ENCODE measurements at regions not wholly inside any gene's neighbourhood (a gene's known extent, or its start where the extent isn't known, plus 50 kb on each side); places are given as distances from the start of the nearest gene placed in this dataset.
A peak's percentile ranks its signal among the peaks of the same experiment; 100 is the strongest.

GRCh38 chr3:177448987-177449359, 251.7 kb upstream of the TBL1XR1 start:
- H3K79me2 ChIP-seq (ENCODE audit: insufficient read depth, low read length) = no peaks in the 10 kb centered on the region
- H2AFZ ChIP-seq (ENCODE audit: low read length) = peak overlapping the region; percentile 36; the same call in 1 of the 2 replicates
- H3K27me3 ChIP-seq (ENCODE audit: insufficient read depth, low read length, poor library complexity, severe bottlenecking) = no peaks in the 10 kb centered on the region
- no peaks in the 10 kb centered on the region for H3K9me3 ChIP-seq (ENCODE audit: insufficient read depth, low read depth, low read length)
- peak overlapping the region; percentile 45 for H3K9ac ChIP-seq (ENCODE audit: low read depth, low read length, poor library complexity, severe bottlenecking)
- H3K9me2 ChIP-seq (replicated peaks; ENCODE audit: low read depth, low read length) = no peaks in the 10 kb centered on the region
- H3K4me3 ChIP-seq (ENCODE audit: low read length, poor library complexity, severe bottlenecking) = peak overlapping the region; percentile 18
- peak overlapping the region; percentile 55 for H3K4me2 ChIP-seq (ENCODE audit: low read depth, low read length, poor library complexity, severe bottlenecking)
- no peaks in the 10 kb centered on the region; the same call in 1 of the 2 replicates for H3F3A ChIP-seq (ENCODE audit: low read depth)
- H3K4me1 ChIP-seq (ENCODE audit: insufficient read depth, low read length, poor library complexity, severe bottlenecking) = peaks cover 26% of the 10 kb centered on the region
- TF ChIP-seq EZH2phosphoT487 (IDR thresholded peaks at IDR 0.05; ENCODE audit: borderline replicate concordance) (no peak), CTCF (conservative IDR thresholded peaks at IDR 0.05; ENCODE audit: low read length) (peak; percentile 42)
- no peaks in the 10 kb centered on the region for H4K20me1 ChIP-seq (ENCODE audit: insufficient read depth, low read length, poor library complexity, severe bottlenecking)
- no peaks in the 10 kb centered on the region for H3K36me3 ChIP-seq (ENCODE audit: insufficient read depth, low read length)

GRCh38 chr3:177449360-177450006, 252.2 kb upstream of the TBL1XR1 start:
- Histone ChIP-seq H3K9me2 (replicated peaks; ENCODE audit: low read depth, low read length) (no peaks in the 10 kb centered on the region), H3K4me3 (ENCODE audit: low read length, poor library complexity, severe bottlenecking) (peak overlapping the region; percentile 18), H3K4me1 (ENCODE audit: insufficient read depth, low read length, poor library complexity, severe bottlenecking) (peaks cover 26% of the 10 kb centered on the region), H2AFZ (ENCODE audit: low read length) (peak overlapping the region; percentile 36; the same call in 1 of the 2 replicates), H3K9ac (ENCODE audit: low read depth, low read length, poor library complexity, severe bottlenecking) (peak overlapping the region; percentile 45), H3K79me2 (ENCODE audit: insufficient read depth, low read length) (no peaks in the 10 kb centered on the region), H3K36me3 (ENCODE audit: insufficient read depth, low read length) (no peaks in the 10 kb centered on the region), H3K9me3 (ENCODE audit: insufficient read depth, low read depth, low read length) (no peaks in the 10 kb centered on the region), H3F3A (ENCODE audit: low read depth) (no peaks in the 10 kb centered on the region; the same call in 1 of the 2 replicates), H3K4me2 (ENCODE audit: low read depth, low read length, poor library complexity, severe bottlenecking) (peak overlapping the region; percentile 55), H4K20me1 (ENCODE audit: insufficient read depth, low read length, poor library complexity, severe bottlenecking) (no peaks in the 10 kb centered on the region), H3K27me3 (ENCODE audit: insufficient read depth, low read length, poor library complexity, severe bottlenecking) (no peaks in the 10 kb centered on the region)
- no peak for TF ChIP-seq EZH2phosphoT487 (IDR thresholded peaks at IDR 0.05; ENCODE audit: borderline replicate concordance)
- TF ChIP-seq CTCF (conservative IDR thresholded peaks at IDR 0.05; ENCODE audit: low read length) = no peak; the same call in 1 of the 2 replicates

GRCh38 chr3:177451301-177451750, 254.0 kb upstream of the TBL1XR1 start:
- Histone ChIP-seq H4K20me1 (ENCODE audit: insufficient read depth, low read length, poor library complexity, severe bottlenecking) (no peaks in the 10 kb centered on the region), H3K9me3 (ENCODE audit: insufficient read depth, low read depth, low read length) (no peaks in the 10 kb centered on the region), H3K9me2 (replicated peaks; ENCODE audit: low read depth, low read length) (no peaks in the 10 kb centered on the region), H2AFZ (ENCODE audit: low read length) (no peak overlapping the region), H3K79me2 (ENCODE audit: insufficient read depth, low read length) (no peaks in the 10 kb centered on the region), H3K27me3 (ENCODE audit: insufficient read depth, low read length, poor library complexity, severe bottlenecking) (no peaks in the 10 kb centered on the region), H3K4me1 (ENCODE audit: insufficient read depth, low read length, poor library complexity, severe bottlenecking) (peaks cover 26% of the 10 kb centered on the region), H3F3A (ENCODE audit: low read depth) (no peaks in the 10 kb centered on the region; the same call in 1 of the 2 replicates), H3K9ac (ENCODE audit: low read depth, low read length, poor library complexity, severe bottlenecking) (no peak overlapping the region), H3K36me3 (ENCODE audit: insufficient read depth, low read length) (no peaks in the 10 kb centered on the region), H3K4me3 (ENCODE audit: low read length, poor library complexity, severe bottlenecking) (no peak overlapping the region), H3K4me2 (ENCODE audit: low read depth, low read length, poor library complexity, severe bottlenecking) (no peak overlapping the region)
- TF ChIP-seq CTCF (conservative IDR thresholded peaks at IDR 0.05; ENCODE audit: low read length) = no peak
- TF ChIP-seq EZH2phosphoT487 (IDR thresholded peaks at IDR 0.05; ENCODE audit: borderline replicate concordance) = no peak

Data from Loucy (cell line).